ENCODE measurements at regions not wholly inside any gene's neighbourhood (a gene's known extent, or its start where the extent isn't known, plus 50 kb on each side); places are given as distances from the start of the nearest gene placed in this dataset.

- no peaks in the 10 kb centered on the region for H3K36me3 ChIP-seq
- H3K4me1 ChIP-seq = no peaks in the 10 kb centered on the region
- no peak overlapping the region for H3K4me3 ChIP-seq
- DNase-seq (ENCODE audit: extremely low spot score in 2 of 2) = no peak
- TF ChIP-seq, protein P1, sequence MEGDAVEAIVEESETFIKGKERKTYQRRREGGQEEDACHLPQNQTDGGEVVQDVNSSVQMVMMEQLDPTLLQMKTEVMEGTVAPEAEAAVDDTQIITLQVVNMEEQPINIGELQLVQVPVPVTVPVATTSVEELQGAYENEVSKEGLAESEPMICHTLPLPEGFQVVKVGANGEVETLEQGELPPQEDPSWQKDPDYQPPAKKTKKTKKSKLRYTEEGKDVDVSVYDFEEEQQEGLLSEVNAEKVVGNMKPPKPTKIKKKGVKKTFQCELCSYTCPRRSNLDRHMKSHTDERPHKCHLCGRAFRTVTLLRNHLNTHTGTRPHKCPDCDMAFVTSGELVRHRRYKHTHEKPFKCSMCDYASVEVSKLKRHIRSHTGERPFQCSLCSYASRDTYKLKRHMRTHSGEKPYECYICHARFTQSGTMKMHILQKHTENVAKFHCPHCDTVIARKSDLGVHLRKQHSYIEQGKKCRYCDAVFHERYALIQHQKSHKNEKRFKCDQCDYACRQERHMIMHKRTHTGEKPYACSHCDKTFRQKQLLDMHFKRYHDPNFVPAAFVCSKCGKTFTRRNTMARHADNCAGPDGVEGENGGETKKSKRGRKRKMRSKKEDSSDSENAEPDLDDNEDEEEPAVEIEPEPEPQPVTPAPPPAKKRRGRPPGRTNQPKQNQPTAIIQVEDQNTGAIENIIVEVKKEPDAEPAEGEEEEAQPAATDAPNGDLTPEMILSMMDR (IDR thresholded peaks at IDR 0.05) = no peak
- TF ChIP-seq POLR2A (IDR thresholded peaks at IDR 0.05) (no peak), POLR2AphosphoS5 (IDR thresholded peaks at IDR 0.05; ENCODE audit: insufficient read depth in 1 of 2, low read depth in 1 of 2) (no peak)
- no peak overlapping the region for H3K27ac ChIP-seq
- H3K27me3 ChIP-seq = no peaks in the 10 kb centered on the region
- intact Hi-C loops (cut with DNase I) = no loop called here
- H3K9me3 ChIP-seq = no peaks in the 10 kb centered on the region
Observed at GRCh38 chr7:113659416-113659815, 259.4 kb downstream of the PPP1R3A start.

DNA sequence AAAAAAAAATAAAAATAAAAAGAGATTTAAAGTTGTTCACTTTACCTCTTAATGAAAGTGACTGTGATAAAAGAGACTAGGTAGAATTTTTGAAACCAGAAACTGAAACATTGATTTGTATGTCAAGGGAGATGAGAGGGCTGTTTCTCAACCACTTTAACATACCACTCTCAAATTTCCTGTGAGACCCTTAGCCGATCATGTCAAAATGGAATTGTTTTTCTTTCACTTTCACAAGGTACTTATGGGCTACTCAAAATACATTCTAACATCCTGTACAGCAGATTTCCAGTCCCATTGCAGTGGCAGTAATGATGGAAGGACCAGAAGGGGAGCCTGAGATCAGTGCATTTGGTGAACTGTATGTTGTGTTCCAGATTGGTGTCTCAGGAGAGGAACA is 261.2 kb downstream of the PPP1R3A start:
- H3K27me3 ChIP-seq = no peaks in the 10 kb centered on the region
- H3K36me3 ChIP-seq = no peaks in the 10 kb centered on the region
- intact Hi-C loops (cut with DNase I) = no loop called here
- no peaks in the 10 kb centered on the region for H3K9me3 ChIP-seq
- no peak for DNase-seq (ENCODE audit: extremely low spot score in 2 of 2)
- no peak overlapping the region for H3K27ac ChIP-seq
- H3K4me3 ChIP-seq = no peak overlapping the region
- TF ChIP-seq, protein P1 (IDR thresholded peaks at IDR 0.05) = no peak
- no peak for TF ChIP-seq POLR2A (IDR thresholded peaks at IDR 0.05)
- no peak for TF ChIP-seq POLR2AphosphoS5 (IDR thresholded peaks at IDR 0.05; ENCODE audit: insufficient read depth in 1 of 2, low read depth in 1 of 2)
- H3K4me1 ChIP-seq = no peaks in the 10 kb centered on the region

- intact Hi-C loops (cut with DNase I) = no loop called here
- no peak overlapping the region for H3K27ac ChIP-seq
- no peak for TF ChIP-seq POLR2AphosphoS5 (IDR thresholded peaks at IDR 0.05; ENCODE audit: insufficient read depth in 1 of 2, low read depth in 1 of 2)
- TF ChIP-seq, protein P1 (IDR thresholded peaks at IDR 0.05) = no peak
Observed at GRCh38 chr7:113652501-113652900, 266.3 kb downstream of the PPP1R3A start.

DNA sequence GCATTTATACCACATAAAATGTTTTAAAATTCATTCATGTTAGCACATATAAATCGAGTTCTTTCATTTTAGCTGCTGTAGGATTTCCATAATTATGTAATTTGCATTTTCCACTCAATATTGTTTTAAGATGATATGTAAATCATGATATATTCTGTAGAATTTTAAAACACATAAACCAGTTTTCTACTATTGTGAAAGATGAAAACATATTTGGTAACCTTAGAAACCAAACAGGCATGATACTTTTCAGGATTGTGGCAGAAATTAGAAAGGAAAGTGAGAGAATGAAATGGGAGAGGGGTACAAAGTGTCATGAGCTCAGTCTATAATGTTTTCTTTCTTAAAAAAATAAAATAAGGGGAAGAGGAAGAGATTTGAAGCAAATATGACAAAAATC is 269.3 kb downstream of the PPP1R3A start:
- no peak overlapping the region for H3K27ac ChIP-seq
- DNase-seq (ENCODE audit: extremely low spot score in 2 of 2) = no peak
- no peaks in the 10 kb centered on the region for H3K36me3 ChIP-seq
- no peak overlapping the region for H3K4me3 ChIP-seq
- H3K9me3 ChIP-seq = no peaks in the 10 kb centered on the region
- intact Hi-C loops (cut with DNase I) = no loop called here
- no peaks in the 10 kb centered on the region for H3K4me1 ChIP-seq
- no peaks in the 10 kb centered on the region for H3K27me3 ChIP-seq
- TF ChIP-seq POLR2A (IDR thresholded peaks at IDR 0.05) (no peak), POLR2AphosphoS5 (IDR thresholded peaks at IDR 0.05; ENCODE audit: insufficient read depth in 1 of 2, low read depth in 1 of 2) (no peak)
- TF ChIP-seq, protein P1 (IDR thresholded peaks at IDR 0.05) = no peak

More at GRCh38 chr7:113652501-113652900, 266.3 kb downstream of the PPP1R3A start:
- no peaks in the 10 kb centered on the region for H3K9me3 ChIP-seq
- H3K36me3 ChIP-seq = no peaks in the 10 kb centered on the region
- no peak overlapping the region for H3K4me3 ChIP-seq
- no peaks in the 10 kb centered on the region for H3K4me1 ChIP-seq
- DNase-seq (ENCODE audit: extremely low spot score in 2 of 2) = no peak
- no peaks in the 10 kb centered on the region for H3K27me3 ChIP-seq

DNA sequence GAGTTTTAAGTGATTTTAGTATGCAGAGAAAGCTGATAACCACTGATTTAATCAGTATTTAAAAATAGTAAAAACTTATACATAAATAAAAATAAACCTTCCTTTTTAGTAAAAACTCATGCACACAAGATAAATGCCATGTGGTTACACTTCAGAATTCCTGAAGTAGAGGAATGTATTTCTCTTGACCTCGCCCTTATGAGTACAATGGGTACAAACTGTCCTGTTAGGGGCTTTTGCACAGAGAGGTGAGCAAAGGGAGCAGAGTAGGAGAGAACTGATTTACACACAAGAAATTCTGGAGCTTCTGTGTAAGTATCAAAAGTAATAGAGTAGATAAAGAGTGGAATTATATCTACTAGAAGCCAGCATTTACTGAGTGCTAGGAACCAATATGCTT is 279.6 kb downstream of the PPP1R3A start:
- Histone ChIP-seq H3K36me3 (no peaks in the 10 kb centered on the region), H3K4me1 (no peaks in the 10 kb centered on the region), H3K27me3 (no peaks in the 10 kb centered on the region), H3K4me3 (no peak overlapping the region), H3K27ac (no peak overlapping the region), H3K9me3 (no peaks in the 10 kb centered on the region)
- DNase-seq (ENCODE audit: extremely low spot score in 2 of 2) = no peak
- TF ChIP-seq POLR2A (IDR thresholded peaks at IDR 0.05) (no peak), POLR2AphosphoS5 (IDR thresholded peaks at IDR 0.05; ENCODE audit: insufficient read depth in 1 of 2, low read depth in 1 of 2) (no peak)
- TF ChIP-seq, protein P1 (IDR thresholded peaks at IDR 0.05) = no peak
- intact Hi-C loops (cut with DNase I) = no loop called here
